AG09319 (cell line): ENCODE measurements at regions not wholly inside any gene's neighbourhood (a gene's known extent, or its start where the extent isn't known, plus 50 kb on each side); places are given as distances from the start of the nearest gene placed in this dataset.

ENCODE experiments used
- DNase-seq: peaks from one replicate; pipeline ENCODE4 v3.0.0-alpha.2; 2010; ENCODE audit warnings: low read depth; ENCODE audit errors: extremely low read depth
- CTCF ChIP-seq: IDR thresholded peaks from 2 replicates; pipeline ENCODE4 v1.5.1; 2011; ENCODE audit warnings: low read depth, mild to moderate bottlenecking, inconsistent platforms, low read length, moderate library complexity

DNA sequence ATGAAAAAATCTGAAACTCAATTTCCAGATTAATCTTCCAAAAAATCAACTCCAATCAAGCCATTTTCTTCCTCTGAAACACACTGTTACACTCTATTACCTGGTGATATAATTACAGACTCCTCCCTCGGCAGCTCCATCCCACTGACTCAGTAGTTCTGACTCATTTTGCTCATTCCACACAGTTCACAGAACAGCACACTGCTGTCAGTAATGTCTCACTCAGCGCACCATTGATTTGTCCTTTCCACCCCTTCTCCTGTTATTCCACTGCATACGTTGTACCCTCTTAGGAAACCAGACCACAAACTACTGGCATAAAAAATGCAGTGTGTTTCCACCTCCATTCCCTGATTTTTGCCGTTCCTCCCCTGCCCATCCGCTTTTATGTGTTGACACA is 212.7 kb downstream of the SLIT2 start:
- no peak for DNase-seq
- TF ChIP-seq CTCF = no peak

GRCh38 chr4:20474119-20474518 is 222.4 kb downstream of the SLIT2 start:
- DNase-seq = no peak
- TF ChIP-seq CTCF = no peak

DNA sequence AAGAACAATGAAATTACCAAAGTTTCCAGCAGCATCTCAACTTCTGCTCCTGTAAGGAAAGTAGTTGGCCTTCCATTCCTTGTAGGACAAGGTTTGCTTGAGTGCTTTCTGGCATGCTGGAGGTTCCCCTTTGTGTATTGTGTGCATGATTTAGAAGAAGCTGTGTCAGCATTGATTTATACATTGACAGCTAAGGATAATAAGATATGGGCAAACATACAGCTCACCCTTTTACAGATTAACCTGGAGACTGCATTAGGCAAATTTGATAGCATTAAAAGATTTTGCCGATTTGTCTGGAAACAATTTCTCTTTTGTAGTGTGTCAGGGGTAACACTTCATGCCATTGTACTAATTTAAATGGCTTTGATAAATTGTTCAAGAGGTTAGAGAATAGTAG is 221.8 kb upstream of the PACRGL start:
- TF ChIP-seq CTCF = no peak
- DNase-seq = no peak

DNA sequence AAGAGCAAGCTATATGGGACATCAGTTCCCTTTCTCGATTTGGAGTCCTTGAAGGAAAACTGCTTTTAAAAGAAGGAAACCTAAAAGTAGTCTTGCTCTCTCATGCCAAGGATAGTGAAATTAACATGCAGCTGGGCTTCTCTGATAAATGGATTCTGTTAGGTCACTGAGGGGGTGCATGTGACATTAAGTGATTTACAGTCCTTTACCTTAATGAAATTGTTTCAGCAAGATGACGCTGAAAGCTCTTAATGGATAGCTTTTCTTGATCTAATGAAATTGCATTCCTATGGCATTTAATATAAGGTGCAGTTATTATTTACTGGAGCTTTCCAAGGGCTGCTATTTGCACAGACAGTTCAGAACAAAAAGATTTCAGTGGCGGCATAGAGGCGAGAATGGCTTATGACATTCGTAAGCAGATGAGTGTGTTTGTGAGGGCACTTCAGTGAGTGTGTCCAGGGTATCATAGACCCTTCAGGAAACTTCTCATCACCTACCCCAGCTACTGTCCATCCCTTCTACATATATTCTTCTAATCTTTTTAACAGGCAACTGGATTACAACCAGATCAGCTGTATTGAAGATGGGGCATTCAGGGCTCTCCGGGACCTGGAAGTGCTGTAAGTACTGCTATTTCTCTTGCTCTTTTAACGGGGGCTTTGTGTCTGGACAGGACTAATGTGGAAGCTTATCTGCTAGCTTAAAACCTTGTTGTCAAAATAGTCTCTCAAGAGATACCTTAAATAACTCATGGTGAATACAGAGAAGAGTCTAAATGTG is 219.9 kb upstream of the PACRGL start:
- TF ChIP-seq CTCF = no peak
- no peak for DNase-seq

DNA sequence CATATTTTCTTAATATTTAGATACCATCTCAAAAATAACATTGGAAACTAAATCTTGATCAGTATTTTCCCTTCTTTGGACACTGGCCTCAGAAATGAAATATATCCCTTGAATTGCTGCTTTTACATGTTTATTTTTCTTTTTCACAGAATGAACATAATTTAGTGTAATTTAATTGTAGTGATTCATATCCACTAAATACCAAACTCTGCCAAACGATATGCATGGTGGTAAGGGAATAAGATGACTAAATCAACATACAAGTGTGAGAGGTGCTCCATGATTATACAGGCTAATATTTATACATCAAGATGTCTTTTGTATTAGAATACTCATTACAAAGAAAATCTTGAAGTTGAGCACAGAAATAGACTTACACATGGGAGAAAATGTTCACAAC is 216.8 kb upstream of the PACRGL start:
- no peak for DNase-seq
- no peak for TF ChIP-seq CTCF

DNA sequence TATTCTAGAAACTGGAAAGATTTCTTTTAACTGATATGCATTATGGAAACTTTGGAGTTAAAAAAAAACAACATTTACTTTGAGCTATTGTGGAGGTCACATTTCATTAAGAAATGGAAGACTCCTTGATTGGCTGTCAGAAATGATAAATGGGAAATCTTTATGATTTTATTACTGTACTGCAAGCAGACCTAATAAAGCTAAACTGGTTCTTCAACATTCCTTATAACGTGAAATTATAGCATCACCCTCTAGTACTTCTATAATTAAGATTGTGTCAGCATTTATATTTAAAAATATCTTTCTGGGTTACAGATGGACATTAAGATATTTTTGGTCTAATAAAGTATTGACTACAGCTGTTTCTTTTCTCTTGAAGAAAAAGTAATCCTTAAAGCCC is 213.8 kb upstream of the PACRGL start:
- DNase-seq = no peak
- no peak for TF ChIP-seq CTCF

DNA sequence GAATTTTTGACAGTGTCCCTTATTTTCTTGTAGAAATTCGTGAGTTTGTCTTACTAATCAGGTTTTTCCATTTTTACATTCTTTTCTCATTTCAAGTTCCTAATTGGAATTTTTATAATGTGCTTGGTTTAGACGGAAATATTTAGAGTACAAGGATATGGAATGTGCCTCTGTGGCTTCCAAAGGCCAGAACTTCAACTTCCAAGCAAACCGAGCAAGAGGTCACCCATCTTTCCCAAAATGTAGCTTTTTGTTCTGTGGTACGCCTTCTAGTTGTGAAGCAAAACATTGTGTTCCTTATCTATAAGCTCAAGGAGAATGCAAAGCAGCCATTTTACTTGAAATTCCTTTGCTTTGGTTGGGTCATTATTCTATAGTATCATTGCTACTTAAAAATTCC is 212.8 kb upstream of the PACRGL start:
- DNase-seq = no peak
- no peak for TF ChIP-seq CTCF
